H1 (cell line): ENCODE measurements at regions not wholly inside any gene's neighbourhood (a gene's known extent, or its start where the extent isn't known, plus 50 kb on each side); places are given as distances from the start of the nearest gene placed in this dataset.

ENCODE experiments used
- CHD1 ChIP-seq: IDR thresholded peaks from 2 replicates; pipeline ENCODE4 v1.6.1; 2012; ENCODE audit warnings: low read depth, low read length, improper control_type of control experiment
- CTBP2 ChIP-seq: IDR thresholded peaks from 2 replicates; pipeline ENCODE4 v1.7.0; 2011; ENCODE audit warnings: borderline replicate concordance, mild to moderate bottlenecking, moderate library complexity, mixed read lengths, low read length; ENCODE audit not compliant: insufficient read depth, insufficient read length
- MAX ChIP-seq: IDR thresholded peaks from 2 replicates; pipeline ENCODE4 v1.6.1; 2012; ENCODE audit warnings: inconsistent platforms
- POU5F1 ChIP-seq: IDR thresholded peaks from 2 replicates; pipeline ENCODE4 v1.6.1; 2011; ENCODE audit warnings: low read depth, mild to moderate bottlenecking, low read length, moderate library complexity
- RNF2 ChIP-seq: fragments of 200-900, 300-1000 bp; sonication (generic); IDR thresholded peaks from 2 replicates; pipeline ENCODE4 v1.7.1; 2016; ENCODE audit warnings: borderline replicate concordance, low read depth, mild to moderate bottlenecking, antibody characterized with exemption, low read length; ENCODE audit not compliant: poor library complexity, severe bottlenecking; ENCODE audit errors: missing control alignments
- TEAD4 ChIP-seq: IDR thresholded peaks from 2 replicates; pipeline ENCODE4 v1.6.1; 2012; ENCODE audit warnings: low read depth, low read length, inconsistent platforms, mixed read lengths
- ZNF274 ChIP-seq: IDR thresholded peaks from 2 replicates; pipeline ENCODE4 v1.7.0; 2012; ENCODE audit warnings: low read length, borderline replicate concordance; ENCODE audit errors: extremely low read depth

- no peak for TF ChIP-seq ZNF274
- TF ChIP-seq CTBP2: no peak
- TF ChIP-seq MAX: no peak
- TF ChIP-seq RNF2: no peak
- no peak for TF ChIP-seq TEAD4
- TF ChIP-seq POU5F1: no peak
- TF ChIP-seq CHD1: no peak
Observed at GRCh38 chrX:122464341-122464740, 719.7 kb upstream of the GRIA3 start (continued).
